ENCODE measurements at regions not wholly inside any gene's neighbourhood (a gene's known extent, or its start where the extent isn't known, plus 50 kb on each side); places are given as distances from the start of the nearest gene placed in this dataset.
"Not testable (repeated sequence)": the region's sequence is repeated elsewhere in the genome, so short reads cannot be mapped to it uniquely, and the experiment has no call there.

- not testable (repeated sequence) for DNase-seq (ENCODE audit: low read depth, low spot score); H3K4me3 ChIP-seq (ENCODE audit: low read length)
Observed at GRCh38 chr6:178929-179328, 113.4 kb upstream of the DUSP22 start.

DNA sequence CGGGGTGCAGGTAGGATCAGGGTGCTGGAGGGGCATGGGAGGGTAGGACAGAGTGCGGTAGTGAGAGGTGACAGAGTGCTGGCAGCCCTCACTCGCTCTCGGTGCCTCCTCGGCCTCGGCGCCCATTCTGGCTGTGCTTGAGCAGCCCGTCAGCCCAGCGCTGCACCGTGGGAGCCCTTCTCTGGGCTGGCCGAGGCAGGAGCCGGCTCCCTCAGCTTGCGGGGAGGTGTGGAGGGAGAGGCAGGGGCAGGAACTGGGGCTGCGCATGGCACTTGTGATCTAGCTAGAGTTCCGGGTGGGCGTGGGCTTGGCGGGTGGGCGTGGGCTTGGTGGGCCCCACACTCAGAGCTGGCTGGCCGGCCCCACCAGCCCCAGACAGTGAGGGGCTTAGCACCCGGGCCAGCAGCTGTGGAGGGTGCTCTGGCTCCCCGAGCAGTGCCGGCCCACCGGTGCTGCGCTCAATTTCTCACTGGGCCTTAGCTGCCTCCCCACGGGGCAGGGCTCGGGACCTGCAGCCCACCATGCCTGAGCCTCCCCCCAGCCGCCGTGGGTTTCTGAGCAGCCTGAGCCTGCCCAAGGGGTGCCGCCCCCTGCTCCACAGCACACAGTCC is 112.8 kb upstream of the DUSP22 start:
- DNase-seq (ENCODE audit: low read depth, low spot score): no peak
- no peak overlapping the region for H3K4me3 ChIP-seq (ENCODE audit: low read length)

GRCh38 chr6:180091-180694 is 112.1 kb upstream of the DUSP22 start:
- H3K4me3 ChIP-seq (ENCODE audit: low read length): not testable (repeated sequence)
- peak; percentile 32 for DNase-seq (ENCODE audit: low read depth, low spot score)

DNA sequence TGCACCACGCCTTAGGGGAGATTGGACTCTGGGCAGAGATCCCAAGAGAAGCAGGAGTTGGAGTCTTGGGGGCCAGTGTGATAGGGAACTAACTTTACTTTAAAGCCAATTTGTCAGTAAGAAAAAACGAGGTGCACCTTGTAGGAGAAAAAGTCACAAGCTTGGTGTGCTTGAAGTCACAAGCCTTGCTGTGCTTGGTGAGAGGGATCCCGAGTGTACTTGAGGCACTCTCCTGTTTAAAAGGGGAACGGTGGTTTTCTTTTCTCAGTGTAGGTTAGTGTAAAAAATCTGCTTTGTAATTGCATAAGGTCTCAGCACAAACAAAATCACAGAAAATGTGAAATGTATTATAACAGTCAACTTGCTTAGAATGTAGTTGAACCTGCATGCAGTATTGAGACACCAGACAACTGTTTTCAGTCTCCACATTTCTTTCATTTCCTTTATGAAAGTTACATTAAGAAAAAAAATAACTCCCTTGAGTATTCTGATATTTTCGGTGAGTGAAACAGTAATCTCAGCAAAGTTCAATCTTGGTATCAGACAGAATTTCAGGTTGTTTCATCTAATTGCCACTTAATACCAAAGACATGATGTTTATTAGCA is 111.1 kb upstream of the DUSP22 start:
- H3K4me3 ChIP-seq (ENCODE audit: low read length): no peak overlapping the region
- DNase-seq (ENCODE audit: low read depth, low spot score): no peak

DNA sequence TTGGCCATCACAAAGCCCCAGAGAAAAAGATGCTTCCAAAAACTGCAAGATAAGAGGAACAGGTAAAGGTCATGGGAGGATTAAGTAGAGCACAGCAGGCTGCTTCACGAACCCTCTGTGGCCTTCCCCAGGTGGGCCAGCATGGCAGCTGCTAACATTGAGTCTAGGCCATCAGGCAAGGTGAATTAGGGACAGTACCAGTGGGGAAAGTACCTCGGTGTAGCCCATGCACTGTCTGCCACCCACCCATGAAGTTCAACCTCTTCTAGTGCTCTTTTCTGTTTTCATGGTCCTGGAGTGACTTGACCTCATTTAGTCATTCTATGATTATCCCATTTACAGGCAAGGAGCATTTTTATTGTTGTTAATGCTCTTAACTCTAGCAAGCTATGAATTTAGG is 108.6 kb upstream of the DUSP22 start:
- H3K4me3 ChIP-seq (ENCODE audit: low read length): no peak overlapping the region
- no peak for DNase-seq (ENCODE audit: low read depth, low spot score)

GRCh38 chr6:184161-184700 is 108.1 kb upstream of the DUSP22 start:
- no peak for DNase-seq (ENCODE audit: low read depth, low spot score)
- no peak overlapping the region for H3K4me3 ChIP-seq (ENCODE audit: low read length)

DNA sequence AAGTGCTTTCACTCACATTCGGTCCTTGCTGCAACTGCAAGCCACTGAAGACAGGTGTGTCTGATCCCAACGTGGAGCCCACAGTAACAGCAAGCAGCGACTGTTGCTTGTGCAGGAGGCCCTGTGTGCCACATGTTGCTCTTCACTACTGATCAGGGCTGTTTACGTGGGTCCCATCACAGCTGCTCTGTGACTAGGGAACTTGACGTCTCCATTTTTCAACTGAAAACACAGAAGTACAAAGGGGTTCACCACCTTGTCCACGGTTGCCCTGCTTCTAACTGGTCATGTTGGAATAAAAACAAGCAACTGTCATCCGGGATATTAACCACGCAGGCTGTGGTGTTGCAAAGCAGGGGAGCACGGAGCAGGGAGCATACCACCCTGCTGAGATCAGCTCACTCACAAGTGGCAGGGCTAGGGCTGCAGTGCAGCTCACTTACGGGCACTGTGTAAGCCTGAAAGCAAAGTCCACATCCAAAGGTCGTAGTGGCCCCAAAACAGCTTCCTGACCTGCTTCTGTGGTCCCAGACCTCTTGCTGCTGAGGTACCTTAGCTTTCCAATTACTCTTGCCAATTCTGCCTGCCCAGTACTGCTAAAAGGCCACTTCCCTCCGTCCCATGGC is 105.8 kb upstream of the DUSP22 start:
- DNase-seq (ENCODE audit: low read depth, low spot score): no peak
- H3K4me3 ChIP-seq (ENCODE audit: low read length): no peak overlapping the region

GRCh38 chr6:187210-187861 is 105.0 kb upstream of the DUSP22 start:
- no peak overlapping the region for H3K4me3 ChIP-seq (ENCODE audit: low read length)
- DNase-seq (ENCODE audit: low read depth, low spot score): no peak

- peak; percentile 36 for DNase-seq (ENCODE audit: low read depth, low spot score)
- no peak overlapping the region for H3K4me3 ChIP-seq (ENCODE audit: low read length)
Observed at GRCh38 chr6:188821-189655, 103.2 kb upstream of the DUSP22 start.

DNA sequence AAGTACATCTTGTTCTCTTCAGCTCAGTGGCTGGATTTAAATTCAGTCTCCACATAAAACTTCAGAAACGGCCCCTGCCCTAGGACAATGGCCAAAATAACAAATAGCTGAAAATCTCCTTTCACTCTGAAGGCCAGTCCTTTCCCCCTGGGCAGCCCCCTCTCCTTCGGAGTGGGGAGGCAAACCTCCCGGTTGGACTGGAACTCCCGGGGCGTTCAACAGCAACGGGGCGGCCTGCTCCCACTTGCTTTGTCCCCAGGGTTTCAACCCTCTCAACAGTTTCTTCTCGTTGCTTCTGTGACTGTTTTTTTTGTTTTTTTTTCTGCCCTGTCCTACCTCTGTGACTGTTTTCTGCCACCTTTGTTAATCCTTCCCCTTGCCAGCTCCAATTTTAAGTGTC is 102.6 kb upstream of the DUSP22 start:
- no peak for DNase-seq (ENCODE audit: low read depth, low spot score)
- H3K4me3 ChIP-seq (ENCODE audit: low read length): no peak overlapping the region

- H3K4me3 ChIP-seq (ENCODE audit: low read length): no peak overlapping the region
- no peak for DNase-seq (ENCODE audit: low read depth, low spot score)
Observed at GRCh38 chr6:190596-191395, 101.5 kb upstream of the DUSP22 start.

DNA sequence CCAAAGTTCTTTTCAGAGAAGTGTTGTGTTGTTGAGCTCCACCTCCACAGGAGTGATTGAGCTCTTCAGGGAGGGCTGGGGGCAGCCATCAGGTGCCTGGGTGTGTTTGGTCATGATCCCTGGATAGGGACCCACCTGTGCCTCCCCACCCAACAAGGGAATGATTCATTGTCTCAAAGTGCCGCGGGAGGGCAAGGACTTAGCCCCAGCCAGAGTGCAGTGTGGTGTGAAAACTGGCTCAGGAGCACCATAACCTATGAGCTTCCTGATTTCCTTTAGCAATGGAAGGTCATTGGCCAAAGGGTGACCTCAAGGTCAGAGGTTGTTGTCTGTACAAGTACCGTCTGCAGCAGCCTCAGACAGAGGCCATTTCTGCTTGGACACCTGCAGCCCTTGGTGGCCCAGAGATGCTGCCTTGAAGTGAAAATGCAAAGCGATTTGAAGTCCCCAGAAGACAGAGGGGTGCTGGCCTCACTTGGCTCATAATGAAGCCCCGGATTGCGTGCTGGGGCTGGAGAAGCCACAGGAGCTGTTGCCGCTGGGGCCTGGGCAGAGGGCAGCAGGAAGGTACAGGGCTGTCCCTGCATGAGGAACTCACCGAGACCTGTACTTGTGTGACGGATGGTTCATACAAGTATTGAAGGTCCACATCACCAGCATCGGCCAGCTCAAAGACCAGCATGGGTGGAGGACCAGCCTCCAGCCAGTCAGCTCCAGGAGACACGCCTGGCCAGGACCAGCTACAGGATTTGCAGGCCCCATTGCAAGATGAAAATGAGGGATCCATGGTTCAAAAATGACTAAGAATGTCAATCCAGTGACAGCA is 100.6 kb upstream of the DUSP22 start:
- no peak overlapping the region for H3K4me3 ChIP-seq (ENCODE audit: low read length)
- no peak for DNase-seq (ENCODE audit: low read depth, low spot score)

- no peak for DNase-seq (ENCODE audit: low read depth, low spot score)
- H3K4me3 ChIP-seq (ENCODE audit: low read length): no peak overlapping the region
Observed at GRCh38 chr6:192313-192664, 100.0 kb upstream of the DUSP22 start.

GRCh38 chr6:193180-193579 is 99.1 kb upstream of the DUSP22 start:
- no peak overlapping the region for H3K4me3 ChIP-seq (ENCODE audit: low read length)
- DNase-seq (ENCODE audit: low read depth, low spot score): no peak

DNA sequence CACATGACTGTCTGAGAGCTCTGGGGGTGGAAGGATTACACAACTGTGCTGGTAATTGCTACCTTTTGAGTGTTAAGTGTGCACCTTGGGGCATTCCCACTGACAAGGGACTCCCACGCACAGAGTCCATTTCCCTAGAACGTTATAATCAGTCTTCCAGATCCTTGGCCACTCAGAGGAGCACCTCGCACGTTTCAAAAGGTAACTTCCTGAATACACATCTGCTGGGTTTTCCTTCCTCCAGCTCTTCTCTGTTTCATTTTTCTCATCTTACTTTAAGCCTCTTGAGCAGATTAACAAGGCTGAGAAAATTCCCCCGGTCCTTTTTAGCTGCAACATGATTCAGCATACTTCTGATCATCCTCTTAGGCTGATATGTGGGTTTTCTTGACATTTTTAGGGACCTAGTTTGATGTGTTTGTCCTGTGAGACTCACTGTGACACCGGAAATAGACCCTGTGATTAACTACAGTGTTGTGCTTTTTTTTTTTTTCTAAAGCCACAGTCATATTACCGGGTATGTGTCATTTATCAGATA is 98.4 kb upstream of the DUSP22 start:
- DNase-seq (ENCODE audit: low read depth, low spot score): no peak
- no peak overlapping the region for H3K4me3 ChIP-seq (ENCODE audit: low read length)

DNA sequence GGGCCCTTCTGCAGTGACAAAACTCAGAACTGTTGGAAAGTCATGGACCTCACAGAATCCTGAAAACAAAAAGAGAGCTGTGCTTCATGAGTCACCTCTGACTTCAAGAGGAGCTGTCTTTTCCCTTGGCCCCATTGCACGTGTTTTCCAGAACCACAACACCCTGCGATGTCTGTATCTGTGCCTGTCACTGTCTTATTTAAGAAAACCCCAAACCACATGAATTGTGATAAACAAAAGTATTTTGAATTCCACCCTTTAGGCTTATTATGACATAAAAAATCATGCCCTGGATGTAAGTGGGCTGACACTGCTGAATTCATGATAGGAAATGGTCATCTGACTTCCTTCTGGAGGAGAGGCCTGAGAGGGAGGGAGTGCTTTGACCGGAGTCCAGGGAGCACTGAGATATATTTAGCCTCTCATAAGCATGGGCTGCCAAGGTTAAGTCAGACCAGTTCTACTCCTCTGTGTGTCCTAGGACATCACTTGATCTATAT is 96.4 kb upstream of the DUSP22 start:
- DNase-seq (ENCODE audit: low read depth, low spot score): peak; percentile 74

DNA sequence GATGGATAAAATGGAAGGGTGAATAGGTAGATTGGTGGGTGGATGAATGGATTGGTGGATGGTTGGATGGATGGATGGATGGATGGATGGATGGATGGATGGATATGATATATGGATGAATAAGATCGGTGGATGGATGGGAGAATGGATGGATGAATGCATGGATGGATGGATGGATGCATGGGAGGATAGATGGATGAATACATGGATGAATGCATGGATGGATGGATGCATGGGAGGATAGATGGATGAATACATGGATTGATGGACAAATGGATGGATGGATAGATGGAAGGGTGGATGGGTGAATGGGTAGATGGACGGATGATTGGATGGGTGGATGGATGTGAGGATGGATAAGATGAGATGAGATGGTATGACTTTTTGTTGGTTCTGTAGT is 95.7 kb upstream of the DUSP22 start:
- H3K4me3 ChIP-seq (ENCODE audit: low read length): no peak overlapping the region
- no peak for DNase-seq (ENCODE audit: low read depth, low spot score)

More for the DNA sequence above, 96.4 kb upstream of the DUSP22 start:
- H3K4me3 ChIP-seq (ENCODE audit: low read length): no peak overlapping the region
